ENCODE measurements at regions not wholly inside any gene's neighbourhood (a gene's known extent, or its start where the extent isn't known, plus 50 kb on each side); places are given as distances from the start of the nearest gene placed in this dataset.

GRCh38 chr19:30249911-30250310, 122.3 kb upstream of the ZNF536 start (continued):
- TF ChIP-seq SAP30 (IDR thresholded peaks at IDR 0.05; ENCODE audit: insufficient read depth, insufficient replicate concordance, low read length) (no peak), MAFK (IDR thresholded peaks at IDR 0.05; ENCODE audit: low read depth, low read length) (no peak), RBBP5 (IDR thresholded peaks at IDR 0.05; ENCODE audit: borderline replicate concordance, low read depth, low read length) (no peak), CHD7 (IDR thresholded peaks at IDR 0.05; ENCODE audit: insufficient replicate concordance, low read length) (no peak)

Measured in H1 (cell line).